Calu3 (cell line): ENCODE measurements at regions not wholly inside any gene's neighbourhood (a gene's known extent, or its start where the extent isn't known, plus 50 kb on each side); places are given as distances from the start of the nearest gene placed in this dataset.

Experiments
- BruUV-seq: library from RNA; stranded (reverse); fragments of 400-500 nt; replicated peaks from 2 replicates; lab custom pipeline; 2021; lab: Mats Ljungman, UMichigan
- CTCF ChIA-PET: fragments of 300-600 bp; sonication (Branson Sonifier 250); formaldehyde crosslinking; loops from one replicate; lab custom pipeline; 2022; ENCODE audit warnings: antibody characterized with exemption; lab: Charles Lee
- DNase-seq: peaks from one replicate; pipeline ENCODE4 v3.0.0; 2022
- H3K27ac Mint-ChIP-seq: one replicate; pipeline ENCODE4 v1.8.0; 2022; ENCODE audit warnings: mixed read lengths; ENCODE audit not compliant: unreplicated experiment
- H3K27me3 Mint-ChIP-seq: one replicate; pipeline ENCODE4 v1.8.0; 2022; ENCODE audit warnings: mixed read lengths; ENCODE audit not compliant: unreplicated experiment
- H3K36me3 Mint-ChIP-seq: one replicate; pipeline ENCODE4 v1.8.0; 2022; ENCODE audit warnings: mild to moderate bottlenecking, moderate library complexity, mixed read lengths; ENCODE audit not compliant: insufficient read depth, unreplicated experiment
- H3K4me1 Mint-ChIP-seq: one replicate; pipeline ENCODE4 v1.8.0; 2022; ENCODE audit warnings: mild to moderate bottlenecking, low read depth, mixed read lengths; ENCODE audit not compliant: unreplicated experiment
- H3K4me3 Mint-ChIP-seq: one replicate; pipeline ENCODE4 v1.8.0; 2022; ENCODE audit warnings: mild to moderate bottlenecking, low read depth, moderate library complexity, mixed read lengths; ENCODE audit not compliant: unreplicated experiment
- H3K9me3 Mint-ChIP-seq: one replicate; pipeline ENCODE4 v1.8.0; 2022; ENCODE audit warnings: low read depth, mixed read lengths; ENCODE audit not compliant: unreplicated experiment
- intact Hi-C: fragments of 100-400 bp; cut with micrococcal nuclease; formaldehyde crosslinking; loops from one replicate; pipeline ENCODE4 v1.10.0; 2022; ENCODE audit not compliant: unreplicated experiment
- TF ChIP-seq, protein P1 (sequence below): fragments of 200-600 bp; IDR thresholded peaks from one replicate; pipeline ENCODE4 v1.8.0; 2022; ENCODE audit warnings: antibody characterized with exemption; ENCODE audit not compliant: unreplicated experiment

- Mint-ChIP-seq H3K4me1 (no peaks in the 10 kb centered on the region), H3K4me3 (no peak overlapping the region), H3K27ac (no peak overlapping the region), H3K36me3 (no peaks in the 10 kb centered on the region), H3K27me3 (peaks cover 17% of the 10 kb centered on the region), H3K9me3 (no peaks in the 10 kb centered on the region)
- no TSS peak for BruUV-seq
- intact Hi-C loops = no loop called here
- TF ChIP-seq, protein P1, sequence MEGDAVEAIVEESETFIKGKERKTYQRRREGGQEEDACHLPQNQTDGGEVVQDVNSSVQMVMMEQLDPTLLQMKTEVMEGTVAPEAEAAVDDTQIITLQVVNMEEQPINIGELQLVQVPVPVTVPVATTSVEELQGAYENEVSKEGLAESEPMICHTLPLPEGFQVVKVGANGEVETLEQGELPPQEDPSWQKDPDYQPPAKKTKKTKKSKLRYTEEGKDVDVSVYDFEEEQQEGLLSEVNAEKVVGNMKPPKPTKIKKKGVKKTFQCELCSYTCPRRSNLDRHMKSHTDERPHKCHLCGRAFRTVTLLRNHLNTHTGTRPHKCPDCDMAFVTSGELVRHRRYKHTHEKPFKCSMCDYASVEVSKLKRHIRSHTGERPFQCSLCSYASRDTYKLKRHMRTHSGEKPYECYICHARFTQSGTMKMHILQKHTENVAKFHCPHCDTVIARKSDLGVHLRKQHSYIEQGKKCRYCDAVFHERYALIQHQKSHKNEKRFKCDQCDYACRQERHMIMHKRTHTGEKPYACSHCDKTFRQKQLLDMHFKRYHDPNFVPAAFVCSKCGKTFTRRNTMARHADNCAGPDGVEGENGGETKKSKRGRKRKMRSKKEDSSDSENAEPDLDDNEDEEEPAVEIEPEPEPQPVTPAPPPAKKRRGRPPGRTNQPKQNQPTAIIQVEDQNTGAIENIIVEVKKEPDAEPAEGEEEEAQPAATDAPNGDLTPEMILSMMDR = no peak
- no peak for DNase-seq
- CTCF ChIA-PET = no interaction called here
Observed at GRCh38 chr2:151087377-151087776, 174.3 kb downstream of the RBM43 start.

DNA sequence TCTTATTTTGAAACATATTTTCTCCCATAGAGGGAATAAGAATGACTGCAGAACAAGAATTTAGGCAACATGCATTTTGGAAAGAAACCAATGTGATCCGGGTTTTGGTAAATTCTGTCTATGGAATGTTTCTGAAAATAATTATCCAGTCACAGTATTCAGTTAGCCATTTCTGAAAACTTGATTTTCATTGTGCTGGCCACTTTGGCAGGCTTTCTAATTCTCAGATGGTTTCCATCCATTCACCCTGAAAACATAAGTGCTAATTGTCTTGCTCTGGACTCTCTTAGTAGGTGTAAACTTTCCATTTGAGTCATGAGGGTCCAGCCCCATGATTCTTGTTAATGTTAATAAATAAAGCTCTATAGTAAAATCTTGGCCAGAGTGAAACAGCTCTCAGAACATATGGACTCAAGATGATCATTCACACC, 176.5 kb downstream of the RBM43 start:
- CTCF ChIA-PET = no interaction called here
- intact Hi-C loops = no loop called here
- no peaks in the 10 kb centered on the region for H3K36me3 Mint-ChIP-seq
- H3K27me3 Mint-ChIP-seq = peaks cover under 1% of the 10 kb centered on the region
- TF ChIP-seq, protein P1 = no peak
- H3K4me3 Mint-ChIP-seq = no peak overlapping the region
- no TSS peak for BruUV-seq
- no peak for DNase-seq
- no peaks in the 10 kb centered on the region for H3K4me1 Mint-ChIP-seq
- H3K9me3 Mint-ChIP-seq = no peaks in the 10 kb centered on the region
- H3K27ac Mint-ChIP-seq = no peak overlapping the region

DNA sequence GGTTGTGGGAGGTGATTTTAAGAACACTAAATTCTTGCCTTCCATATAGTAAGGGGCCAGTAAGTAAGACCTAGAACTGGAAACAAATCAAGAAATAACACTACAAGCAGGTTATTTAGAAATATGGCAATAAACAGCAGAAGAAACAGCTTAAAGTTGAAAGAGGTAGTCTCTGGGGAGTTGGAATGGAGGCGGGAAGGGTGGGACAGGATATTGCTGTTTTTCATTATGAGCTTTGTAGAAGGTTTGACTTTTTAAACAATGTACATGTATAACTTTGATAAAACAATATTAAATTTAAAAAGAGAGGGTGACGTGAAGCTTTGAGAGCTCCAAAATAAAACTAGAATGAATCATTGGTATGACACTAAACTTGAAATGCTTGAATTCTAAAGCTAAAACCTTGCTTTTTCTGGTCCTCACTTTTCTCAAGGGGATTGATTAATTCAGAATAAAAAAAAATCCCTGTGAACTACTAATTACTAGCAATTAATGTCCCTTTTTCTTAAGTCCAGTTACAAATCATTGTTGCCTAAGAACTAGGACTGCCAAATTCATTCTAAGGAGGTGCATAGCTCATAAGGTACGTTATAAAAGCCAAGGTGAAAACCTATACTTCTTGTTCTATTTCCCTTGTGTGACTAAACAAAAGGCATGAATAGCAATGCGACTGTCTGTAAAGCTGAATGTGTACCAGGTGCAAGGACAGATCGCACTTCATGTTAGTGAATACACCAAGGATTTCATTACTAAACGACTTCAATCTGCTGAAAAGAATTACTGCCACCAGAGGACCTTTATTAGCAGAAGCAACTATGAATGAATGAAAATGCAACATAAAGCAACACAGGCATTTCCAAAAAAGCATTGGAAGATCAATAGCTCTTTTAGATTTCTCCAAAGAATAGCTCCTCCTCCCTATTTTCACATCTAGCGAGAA, 177.5 kb downstream of the RBM43 start:
- BruUV-seq = no TSS peak
- Mint-ChIP-seq H3K4me3 (no peak overlapping the region), H3K36me3 (no peaks in the 10 kb centered on the region), H3K4me1 (no peaks in the 10 kb centered on the region), H3K27ac (no peak overlapping the region), H3K9me3 (no peaks in the 10 kb centered on the region), H3K27me3 (no peaks in the 10 kb centered on the region)
- CTCF ChIA-PET = interaction anchor here (0.5 to 0.6 kb wide), 2 partner anchors 154 to 205 kb away, joined by 3 to 5 read pairs; no protein-coding TSS in a partner anchor
- DNase-seq = no peak
- TF ChIP-seq, protein P1 = no peak
- intact Hi-C loops = no loop called here

GRCh38 chr2:151078889-151079288, 182.8 kb downstream of the RBM43 start:
- no peak overlapping the region for H3K27ac Mint-ChIP-seq
- CTCF ChIA-PET = no interaction called here
- no peaks in the 10 kb centered on the region for H3K36me3 Mint-ChIP-seq
- intact Hi-C loops = loop anchor here (10.0 kb wide), 1 partner anchor 156 kb away; no protein-coding TSS in a partner anchor
- BruUV-seq = no TSS peak
- TF ChIP-seq, protein P1 = no peak
- no peak for DNase-seq
- H3K4me3 Mint-ChIP-seq = no peak overlapping the region
- peaks cover 8% of the 10 kb centered on the region for H3K9me3 Mint-ChIP-seq
- no peaks in the 10 kb centered on the region for H3K27me3 Mint-ChIP-seq
- no peaks in the 10 kb centered on the region for H3K4me1 Mint-ChIP-seq
